ENCODE measurements at regions not wholly inside any gene's neighbourhood (a gene's known extent, or its start where the extent isn't known, plus 50 kb on each side); places are given as distances from the start of the nearest gene placed in this dataset.

DNA sequence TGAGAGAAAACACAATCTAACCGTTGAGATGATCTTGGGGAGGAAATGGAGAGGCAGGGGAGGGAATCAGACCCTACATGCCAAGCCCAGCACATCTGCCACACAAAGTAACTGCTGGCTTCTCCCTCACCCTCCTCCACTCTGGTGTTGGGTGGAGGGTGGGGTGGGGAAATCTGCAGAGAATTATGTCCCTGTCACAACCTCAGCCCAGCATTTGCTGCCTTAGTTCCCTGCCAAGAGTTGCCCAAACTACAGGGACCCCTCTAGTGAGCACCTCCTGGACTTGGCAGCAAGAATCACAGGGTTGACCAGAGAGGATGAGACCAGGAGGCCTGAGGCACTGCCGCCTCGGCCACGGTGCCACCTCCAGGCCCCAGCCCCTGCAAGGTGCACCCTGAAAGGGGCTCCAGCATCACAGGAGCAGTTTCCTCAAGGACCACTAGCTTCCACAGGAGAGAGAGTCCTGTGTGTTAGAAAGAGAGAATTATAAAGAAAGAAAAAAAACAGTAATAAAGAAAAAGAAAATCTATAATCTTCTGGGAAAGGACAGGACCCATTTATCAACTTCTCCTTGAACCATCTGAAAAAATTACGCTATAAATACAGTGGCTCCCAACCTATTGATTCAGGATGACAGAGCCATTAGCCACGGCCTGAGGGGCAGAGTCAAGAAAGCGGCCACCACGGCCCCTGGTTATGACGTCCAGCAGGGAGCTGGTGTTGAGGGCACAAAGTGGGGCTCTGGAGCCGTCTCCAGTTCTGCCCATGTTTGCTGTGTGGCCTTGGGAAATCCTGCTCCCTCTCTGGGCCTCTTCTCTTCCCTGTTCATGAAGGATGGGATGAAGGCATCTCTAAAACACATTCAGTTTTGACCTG is 451.7 kb downstream of the MATN1 start:
- DNase-seq (ENCODE audit: low read depth) = no peak

DNA sequence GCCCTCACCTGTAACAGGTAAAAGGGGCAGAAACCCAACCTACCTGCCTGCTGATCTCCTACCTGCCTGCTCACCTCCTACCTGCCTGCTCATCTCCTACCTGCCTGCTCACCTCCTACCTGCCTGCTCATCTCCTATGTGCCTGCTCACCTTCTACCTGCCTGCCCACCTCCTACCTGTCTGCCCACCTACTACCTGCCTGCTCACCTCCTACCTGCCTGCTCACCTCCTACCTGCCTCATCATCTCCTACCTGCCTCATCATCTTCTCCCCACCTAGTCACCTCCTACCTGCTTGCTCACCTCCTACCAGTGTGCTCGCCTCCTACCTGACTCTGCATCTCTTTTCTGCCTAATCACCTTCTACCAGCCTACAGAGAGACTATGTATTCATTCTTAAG is 452.9 kb downstream of the MATN1 start:
- DNase-seq (ENCODE audit: low read depth) = no peak

DNA sequence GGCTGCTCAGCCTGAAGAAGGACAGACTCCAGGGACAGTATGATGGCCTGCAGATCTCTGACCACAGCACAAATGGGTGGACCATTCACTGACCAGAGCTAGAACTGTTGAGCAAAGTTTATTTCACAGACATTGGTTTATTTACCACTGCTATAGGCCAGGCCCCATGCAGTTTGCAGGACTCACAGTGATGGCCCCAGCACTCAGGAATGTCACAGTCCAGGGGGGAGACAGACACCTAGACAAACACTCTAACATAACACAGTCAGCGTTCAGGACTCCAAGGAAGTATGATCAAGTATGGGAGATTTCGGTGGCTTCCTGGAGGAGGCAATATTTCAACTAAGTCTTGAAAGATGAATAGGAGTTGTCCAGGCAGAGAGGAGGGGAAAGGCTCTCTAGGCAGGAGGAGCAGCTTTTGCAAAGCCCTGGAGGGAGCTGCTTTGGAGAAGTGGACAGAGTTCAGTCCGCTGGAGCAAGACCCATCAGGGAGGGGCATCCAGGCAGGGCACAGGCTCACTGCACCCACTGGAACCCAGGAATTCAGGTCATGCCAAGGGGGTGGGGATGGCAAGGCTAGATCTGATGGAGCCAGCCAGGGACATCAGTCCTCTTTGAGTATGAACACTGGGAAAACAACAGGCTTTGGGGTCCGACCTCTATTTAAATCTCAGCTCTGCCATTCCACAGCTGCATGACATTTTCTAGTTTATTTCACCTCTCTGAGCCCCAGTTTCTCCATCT is 454.3 kb downstream of the MATN1 start:
- DNase-seq (ENCODE audit: low read depth) = no peak

DNA sequence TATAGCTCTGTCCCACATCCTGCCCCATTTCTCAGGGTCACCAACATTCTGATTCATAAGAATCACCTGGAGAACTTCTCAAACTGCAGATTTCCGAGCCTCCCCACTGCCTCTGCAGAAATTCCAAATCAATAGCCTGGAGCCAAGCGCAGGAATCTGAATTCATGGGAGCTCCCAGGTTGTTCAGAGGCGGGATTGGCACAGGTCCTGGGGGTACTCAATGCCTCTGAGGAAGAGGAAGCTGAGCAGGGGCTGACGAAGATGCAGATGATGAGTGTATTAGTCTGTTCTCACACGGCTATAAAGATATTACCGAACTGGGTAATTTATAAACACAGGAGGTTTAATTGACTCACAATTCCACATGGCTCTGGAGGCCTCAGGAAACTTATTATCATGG is 455.5 kb downstream of the MATN1 start:
- DNase-seq (ENCODE audit: low read depth) = no peak

DNA sequence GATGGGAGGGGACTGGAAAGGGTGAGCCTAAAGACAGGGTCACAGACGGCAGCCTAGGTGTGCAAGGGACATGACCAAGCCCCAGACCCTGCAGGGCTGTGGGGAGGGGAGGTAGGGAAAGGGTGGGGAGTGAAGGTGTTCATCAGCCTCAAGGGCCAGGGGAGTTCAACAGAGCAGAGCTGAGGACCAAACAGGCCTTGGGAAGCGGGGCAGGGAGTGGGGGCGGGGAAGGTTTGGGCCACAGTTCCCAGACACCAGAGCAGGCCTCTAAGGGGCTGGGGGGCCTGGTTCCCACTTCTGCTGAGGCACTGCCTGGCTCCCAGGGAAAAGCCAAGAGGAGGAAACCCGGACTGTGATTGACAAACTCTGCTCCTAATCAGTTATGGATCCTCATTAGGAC is 456.3 kb downstream of the MATN1 start:
- no peak for DNase-seq (ENCODE audit: low read depth)

DNA sequence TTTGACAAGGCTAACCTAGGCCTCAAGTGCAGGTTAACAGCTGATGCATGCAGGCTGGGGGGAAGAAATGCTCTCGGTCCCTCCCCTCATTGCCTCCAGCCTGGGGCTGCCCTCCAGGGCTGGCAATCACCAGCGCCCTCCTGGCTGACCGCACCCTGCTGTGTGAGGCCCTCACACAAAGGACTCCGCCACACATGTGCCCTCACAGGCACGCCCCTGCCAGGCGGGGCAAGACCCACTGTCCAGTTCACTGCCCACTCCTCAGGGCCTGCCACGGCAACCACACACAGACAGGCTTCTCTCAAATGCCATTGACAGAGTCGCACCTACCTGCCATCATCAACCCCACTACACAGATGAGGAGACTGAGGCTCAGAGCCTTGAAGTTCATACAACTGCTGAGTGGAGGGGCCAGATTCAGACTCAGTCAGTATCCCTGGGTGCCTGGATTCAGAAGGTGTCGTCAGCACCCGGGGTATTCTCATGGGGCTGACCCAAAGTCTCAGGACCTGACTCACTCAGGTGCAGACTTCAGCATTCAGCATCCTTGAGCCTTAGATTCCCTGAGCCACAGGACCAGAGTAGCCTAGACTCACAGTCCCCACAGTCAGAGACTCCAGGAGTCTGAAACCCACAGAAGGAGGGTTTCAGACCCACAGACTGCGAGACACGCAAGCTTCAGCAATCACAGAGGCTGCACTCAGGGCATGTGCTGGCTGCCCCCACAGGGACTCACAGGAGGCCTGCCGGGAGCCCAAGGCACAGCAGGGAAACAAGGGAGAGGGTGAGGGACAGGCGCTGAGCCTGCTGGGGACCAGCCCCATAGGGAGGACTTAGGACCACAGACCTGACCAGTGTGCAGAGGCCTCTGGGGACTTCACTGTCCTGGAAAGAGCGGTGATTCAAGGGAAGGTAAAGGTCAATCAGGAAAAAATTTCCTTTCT is 458.0 kb downstream of the MATN1 start:
- DNase-seq (ENCODE audit: low read depth) = no peak

DNA sequence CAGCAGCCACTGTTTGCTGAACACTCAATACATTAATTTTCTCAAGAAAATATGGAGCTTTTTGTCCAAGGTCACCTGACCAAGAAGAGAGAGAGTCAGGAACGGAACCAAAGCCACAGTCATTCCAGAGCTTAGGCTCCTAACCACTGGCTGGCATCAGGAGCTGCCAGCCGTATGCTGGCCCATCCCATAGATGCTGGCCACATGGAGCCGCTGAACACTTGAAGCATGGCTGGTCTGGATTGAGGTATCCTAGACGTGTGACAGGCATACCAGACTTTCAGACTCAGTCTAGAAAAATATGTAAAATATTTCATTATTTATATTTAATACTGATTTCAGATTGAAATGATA is 458.7 kb downstream of the MATN1 start:
- no peak for DNase-seq (ENCODE audit: low read depth)

DNA sequence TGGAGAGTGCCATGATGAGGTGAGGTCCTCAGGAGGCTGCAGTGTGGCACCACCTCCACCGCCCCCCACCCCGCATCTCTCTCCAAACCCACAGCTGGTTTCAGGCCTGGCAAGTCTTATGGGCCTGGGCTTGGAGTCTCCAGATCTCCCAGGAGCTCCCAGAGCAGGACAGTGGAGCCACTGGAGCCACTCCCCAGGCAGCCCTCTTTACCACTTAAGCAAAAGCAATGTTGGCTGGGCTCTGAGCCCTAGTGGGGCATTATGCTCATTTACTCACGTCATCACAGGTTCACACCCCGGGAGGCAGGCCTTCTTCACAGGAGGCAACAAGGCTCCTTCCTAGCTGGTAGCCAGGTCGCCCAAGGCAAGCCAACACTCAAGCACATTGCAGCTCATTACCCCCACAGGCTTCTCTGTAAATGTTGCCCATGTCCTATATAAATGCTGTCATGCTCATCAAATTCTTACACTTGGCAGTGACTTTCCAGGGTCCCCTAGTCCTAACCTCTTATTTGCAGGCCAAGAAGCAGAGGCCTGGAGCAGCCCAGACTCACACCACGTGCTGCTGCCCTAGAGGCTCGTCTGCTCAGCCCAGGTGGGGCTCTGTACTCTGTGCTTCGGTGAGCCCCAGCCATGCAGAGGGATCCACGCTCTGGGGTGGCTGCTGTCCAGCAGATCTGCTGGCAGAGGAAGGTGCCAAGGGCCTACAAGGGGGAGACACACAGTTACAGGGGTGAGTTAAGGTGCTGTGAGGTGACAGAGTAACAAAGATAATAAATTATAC is 459.3 kb downstream of the MATN1 start:
- no peak for DNase-seq (ENCODE audit: low read depth)

DNA sequence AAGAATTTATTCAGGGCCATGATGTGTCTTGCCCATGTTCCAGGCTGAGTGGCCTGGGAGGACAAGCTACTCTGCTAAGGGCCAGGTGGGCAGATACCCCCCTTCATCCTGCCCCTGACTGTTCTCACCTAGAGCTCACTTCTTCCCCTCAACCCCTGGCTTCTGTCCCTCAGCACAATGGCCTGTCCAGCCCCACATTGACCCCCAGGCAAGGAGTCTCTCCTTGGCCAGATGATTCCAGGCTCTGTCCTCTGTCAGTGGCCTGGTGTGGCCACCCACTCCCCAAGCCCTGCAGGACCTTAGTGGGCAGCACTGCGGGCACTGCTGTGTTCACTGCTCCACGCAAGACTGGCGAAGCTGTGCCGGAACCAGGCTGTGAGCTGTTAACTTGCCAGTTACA is 460.0 kb downstream of the MATN1 start:
- DNase-seq (ENCODE audit: low read depth) = no peak

DNA sequence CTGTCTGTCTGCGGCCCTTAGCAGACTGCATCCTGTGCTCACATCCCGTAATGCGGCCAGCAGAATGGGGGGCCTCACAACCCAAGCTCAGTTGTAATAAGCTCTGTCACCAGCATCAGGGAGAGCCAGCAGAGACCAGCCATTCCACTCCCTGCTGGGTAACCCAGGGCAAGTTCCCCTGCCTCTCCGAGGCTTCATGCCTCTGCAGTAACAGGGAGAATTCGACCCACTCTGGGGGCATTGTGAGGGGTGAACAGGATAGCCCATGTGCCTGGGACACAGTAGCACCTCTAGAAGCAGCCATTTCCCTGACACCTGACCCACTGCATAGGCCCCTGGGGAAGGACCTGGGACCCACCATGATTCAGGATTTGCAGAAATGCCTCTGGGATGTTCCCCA is 461.2 kb downstream of the MATN1 start:
- DNase-seq (ENCODE audit: low read depth) = no peak

DNA sequence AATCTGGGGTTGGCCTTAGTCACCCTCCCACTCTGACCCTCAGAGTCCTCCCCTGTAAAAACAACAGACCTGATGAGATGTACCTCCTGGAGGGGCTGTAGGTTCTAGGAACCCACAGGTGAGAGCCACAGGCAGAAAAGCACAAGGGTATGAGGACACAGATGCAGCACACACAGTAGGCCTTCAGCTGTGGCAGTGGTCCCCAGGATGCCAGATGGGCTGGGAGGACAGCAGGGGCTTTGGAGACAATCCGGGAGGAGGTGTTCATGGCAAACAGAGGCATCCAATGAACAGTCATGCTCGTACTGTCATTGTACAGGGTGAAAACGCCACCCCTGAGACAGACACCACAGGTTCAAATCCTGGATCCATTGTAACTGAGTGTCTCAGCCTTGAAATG is 463.1 kb downstream of the MATN1 start:
- no peak for DNase-seq (ENCODE audit: low read depth)

DNA sequence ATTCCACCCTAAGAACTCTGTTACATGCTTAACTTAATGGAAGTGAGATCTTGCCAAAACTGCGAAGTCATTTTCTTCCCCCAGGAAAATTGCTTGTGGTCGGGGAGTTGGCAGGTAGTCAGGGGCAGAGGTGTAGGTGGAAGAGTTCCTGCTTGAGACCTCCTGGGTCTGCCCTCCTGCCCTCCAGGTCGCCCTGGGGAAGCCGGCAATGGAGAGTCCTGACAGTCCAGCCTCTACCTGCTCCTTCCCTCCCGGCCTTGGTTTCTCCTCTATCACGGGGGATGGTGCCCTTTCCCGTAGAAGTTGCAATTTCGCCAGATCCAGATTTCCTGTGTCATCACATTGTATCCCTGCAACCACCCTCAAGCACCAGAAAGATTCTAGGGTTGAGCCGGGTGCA is 463.8 kb downstream of the MATN1 start:
- DNase-seq (ENCODE audit: low read depth) = no peak

DNA sequence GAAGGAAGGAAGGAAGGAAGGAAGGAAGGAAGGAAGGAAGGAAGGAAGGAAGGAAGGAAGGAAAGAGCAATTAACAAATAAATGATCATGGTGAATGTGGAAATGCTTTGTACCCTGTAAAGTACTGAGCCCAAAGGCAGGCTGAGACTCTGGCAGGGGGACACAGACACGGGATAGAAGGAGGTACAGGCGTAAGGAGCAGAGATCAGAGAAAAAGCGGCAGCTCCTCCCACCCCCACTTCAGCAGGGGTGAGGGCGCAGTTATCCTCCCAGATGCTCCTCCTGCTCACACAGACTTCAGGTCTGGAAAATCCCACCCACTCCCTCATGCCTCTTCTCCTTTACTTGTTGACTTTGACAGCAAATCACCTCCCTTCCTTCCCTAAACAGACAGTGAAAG is 464.5 kb downstream of the MATN1 start:
- no peak for DNase-seq (ENCODE audit: low read depth)

DNA sequence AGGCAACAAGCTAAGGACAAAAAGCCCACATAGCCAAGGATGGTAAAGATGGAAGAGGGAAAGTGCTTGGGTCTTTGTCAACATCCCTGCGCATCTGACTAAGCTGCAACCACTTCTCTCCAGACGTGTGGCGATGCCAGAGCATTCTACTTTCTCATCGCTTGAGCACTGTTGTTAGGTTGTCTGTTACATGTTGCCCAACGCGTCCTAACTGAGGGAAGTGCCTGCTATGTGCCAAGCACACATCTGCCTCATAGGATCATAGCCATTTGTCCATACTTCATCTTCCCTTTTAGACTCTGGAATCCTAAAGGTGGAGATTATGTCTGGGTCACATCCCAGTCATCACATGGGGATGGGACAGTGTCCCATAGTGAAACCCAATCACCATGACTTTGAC is 464.9 kb downstream of the MATN1 start:
- DNase-seq (ENCODE audit: low read depth) = no peak

DNA sequence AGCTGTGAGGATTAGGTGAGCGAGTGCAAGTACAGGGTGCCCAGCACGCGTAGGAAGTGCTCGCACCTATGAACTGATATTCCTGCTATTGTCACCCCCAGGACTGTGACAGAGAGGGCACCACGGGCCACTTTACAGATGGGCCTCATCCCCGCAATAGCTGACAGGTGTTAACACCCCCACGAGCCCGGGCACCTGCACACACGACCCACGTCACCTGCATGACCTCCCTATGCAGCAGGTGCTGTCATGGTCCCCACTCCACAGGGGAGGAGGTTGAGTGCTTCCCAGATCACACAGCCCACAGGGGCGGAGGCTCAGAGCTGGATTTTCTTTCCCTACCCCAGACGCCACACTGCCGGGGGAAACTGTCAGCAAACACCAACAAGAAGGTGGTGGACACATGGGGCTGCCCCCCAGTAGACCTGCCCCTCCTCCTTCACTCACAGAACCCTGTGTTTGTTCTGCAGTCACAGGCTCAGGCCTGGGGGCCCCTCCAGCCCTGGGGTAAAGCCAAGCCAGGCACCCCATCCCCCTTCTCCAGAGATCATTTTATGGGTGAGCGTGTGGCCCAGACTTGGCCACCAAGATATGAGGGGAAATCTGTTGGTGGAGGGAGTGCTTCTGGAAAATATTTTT is 465.5 kb downstream of the MATN1 start:
- DNase-seq (ENCODE audit: low read depth) = no peak

DNA sequence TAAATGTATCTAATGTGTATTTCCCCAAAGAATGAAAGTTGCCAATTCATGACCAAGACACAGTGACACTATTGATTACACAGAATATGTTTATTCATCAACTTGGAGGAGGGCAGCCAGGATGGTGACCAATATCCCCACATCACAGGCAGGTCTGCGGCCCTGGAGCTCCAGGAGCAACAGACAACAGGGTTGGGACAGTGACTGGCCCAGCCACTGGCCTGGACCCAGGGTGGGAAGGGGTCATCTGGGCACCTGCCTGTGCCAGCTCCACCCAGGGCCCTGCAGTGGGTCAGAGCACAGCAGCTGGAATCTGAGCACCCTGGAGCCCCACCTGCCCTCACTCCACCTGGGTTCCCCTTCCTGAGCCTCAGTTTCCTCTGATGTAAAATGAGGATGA is 466.1 kb downstream of the MATN1 start:
- no peak for DNase-seq (ENCODE audit: low read depth)

DNA sequence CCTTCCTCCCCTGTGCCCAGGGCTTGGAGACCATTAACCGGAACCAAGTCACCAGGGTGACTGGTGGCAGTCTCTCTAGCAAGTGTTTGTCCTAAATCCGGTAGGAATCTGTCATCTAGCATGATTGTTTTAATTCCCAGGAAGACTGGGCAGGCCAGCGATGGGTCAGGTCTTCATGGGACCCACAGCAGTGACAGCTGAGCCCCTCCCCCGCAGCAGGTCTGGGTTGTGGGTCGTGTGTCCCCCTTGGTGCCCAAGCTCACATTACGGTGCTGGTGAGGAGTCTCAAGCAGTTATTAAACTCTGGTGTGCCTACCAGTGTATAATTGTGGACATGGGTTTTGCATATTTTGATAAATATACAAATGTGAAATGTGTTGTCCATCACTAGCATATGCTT is 466.5 kb downstream of the MATN1 start:
- no peak for DNase-seq (ENCODE audit: low read depth)

DNA sequence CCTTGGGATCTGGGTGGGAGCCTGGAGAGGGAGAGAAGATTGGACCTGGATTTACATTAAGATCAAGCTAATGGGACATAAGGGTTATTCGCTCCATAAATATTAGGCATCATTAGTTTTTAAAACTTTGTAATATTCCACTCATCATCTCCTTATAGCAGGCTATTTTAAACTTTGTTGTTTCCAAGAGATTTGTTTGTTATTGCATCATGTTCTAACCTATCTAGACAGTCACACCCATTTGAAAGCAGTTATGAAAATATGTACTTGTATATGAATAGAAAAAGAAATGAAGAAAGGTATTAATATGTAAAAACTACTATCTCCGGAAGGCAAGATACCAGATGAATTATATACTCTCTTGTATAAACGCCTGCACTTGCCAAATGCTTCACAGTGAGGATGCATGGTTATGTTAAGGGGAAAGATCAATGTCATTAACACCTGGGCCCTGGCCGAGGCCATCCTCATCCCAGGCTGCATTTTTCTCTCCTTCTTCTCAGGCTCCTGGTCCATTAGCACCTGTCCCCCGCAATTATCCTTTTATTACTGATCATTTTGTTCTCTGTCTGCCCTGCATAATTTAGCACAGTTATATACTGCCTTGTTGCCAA is 468.2 kb downstream of the MATN1 start:
- no peak for DNase-seq (ENCODE audit: low read depth)

DNA sequence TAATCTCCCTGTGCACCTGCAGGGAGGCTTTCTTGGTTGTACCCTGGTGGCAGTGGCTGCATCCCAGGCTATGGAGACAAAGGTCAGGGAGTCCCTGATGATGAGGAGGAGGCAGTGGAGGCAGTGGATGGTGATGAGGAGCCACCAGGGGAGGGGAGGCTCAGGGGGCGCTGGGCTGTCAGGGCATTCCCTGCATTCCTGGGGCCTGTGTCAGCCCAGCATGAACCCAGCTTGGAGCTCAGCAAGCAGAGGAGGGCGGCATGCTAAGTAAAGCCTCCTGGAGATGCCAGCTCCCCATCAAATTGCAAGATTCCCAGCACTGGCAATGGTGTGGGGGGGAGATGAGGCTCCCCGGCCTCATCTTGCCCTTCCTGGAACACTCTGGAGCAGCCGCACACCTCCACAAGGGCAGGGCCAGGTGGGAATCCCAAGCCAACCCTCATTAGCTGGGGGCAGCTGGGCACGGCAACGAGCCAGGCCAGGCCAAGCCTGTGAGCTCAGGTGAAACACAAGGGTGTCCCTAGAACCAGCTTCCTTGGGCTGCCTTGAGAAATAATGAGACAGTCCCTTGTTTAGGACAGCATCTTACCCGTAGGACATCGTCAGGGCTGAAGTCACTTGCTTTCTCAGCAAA is 469.5 kb downstream of the MATN1 start:
- no peak for DNase-seq (ENCODE audit: low read depth)

DNA sequence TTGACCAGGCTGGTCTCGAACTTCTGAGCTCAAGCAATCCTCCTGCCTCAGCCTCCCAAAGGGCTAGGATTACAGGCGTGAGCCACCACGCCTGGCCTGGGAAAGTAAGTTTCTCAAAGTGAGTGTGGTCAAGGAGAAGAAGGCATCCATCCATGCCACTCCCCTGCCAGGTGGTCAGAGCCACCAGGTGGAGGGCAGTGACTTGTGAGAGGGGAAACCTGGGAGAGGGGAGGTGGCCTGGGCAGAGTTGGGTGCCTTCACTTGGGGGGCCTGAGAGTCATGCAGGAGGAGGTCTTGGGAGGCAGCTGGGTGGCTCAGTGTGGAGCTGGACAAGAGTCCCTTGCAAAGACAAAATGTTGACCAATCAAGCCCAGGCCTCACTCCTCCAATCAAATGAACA is 470.0 kb downstream of the MATN1 start:
- DNase-seq (ENCODE audit: low read depth) = no peak
